ENCODE measurements at regions not wholly inside any gene's neighbourhood (a gene's known extent, or its start where the extent isn't known, plus 50 kb on each side); places are given as distances from the start of the nearest gene placed in this dataset.

DNA sequence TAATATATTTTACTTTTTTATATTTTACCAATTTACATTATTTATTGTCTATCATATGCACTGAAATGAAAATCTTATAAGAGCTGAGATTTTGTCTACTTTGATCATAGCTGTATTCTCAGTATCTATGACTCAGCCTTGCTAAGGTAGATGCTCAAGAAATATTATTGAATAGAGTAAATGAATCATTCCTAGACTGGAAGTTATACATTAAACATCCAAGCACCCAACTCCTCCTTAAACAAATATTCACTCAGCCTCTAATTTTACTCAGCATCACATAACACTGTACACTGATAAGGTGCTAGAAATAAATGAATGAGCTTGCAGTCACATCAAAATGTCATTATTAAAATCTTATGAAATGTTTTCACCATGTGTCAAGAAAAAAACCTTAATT lies 1424.9 kb downstream of the LRFN5 start:
- DNase-seq (ENCODE audit: low read depth) = no peak
- TF ChIP-seq, protein P1, sequence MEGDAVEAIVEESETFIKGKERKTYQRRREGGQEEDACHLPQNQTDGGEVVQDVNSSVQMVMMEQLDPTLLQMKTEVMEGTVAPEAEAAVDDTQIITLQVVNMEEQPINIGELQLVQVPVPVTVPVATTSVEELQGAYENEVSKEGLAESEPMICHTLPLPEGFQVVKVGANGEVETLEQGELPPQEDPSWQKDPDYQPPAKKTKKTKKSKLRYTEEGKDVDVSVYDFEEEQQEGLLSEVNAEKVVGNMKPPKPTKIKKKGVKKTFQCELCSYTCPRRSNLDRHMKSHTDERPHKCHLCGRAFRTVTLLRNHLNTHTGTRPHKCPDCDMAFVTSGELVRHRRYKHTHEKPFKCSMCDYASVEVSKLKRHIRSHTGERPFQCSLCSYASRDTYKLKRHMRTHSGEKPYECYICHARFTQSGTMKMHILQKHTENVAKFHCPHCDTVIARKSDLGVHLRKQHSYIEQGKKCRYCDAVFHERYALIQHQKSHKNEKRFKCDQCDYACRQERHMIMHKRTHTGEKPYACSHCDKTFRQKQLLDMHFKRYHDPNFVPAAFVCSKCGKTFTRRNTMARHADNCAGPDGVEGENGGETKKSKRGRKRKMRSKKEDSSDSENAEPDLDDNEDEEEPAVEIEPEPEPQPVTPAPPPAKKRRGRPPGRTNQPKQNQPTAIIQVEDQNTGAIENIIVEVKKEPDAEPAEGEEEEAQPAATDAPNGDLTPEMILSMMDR (IDR thresholded peaks at IDR 0.05; ENCODE audit: insufficient read depth, low read depth, low read length) = no peak
- no peak overlapping the region for H3K4me3 ChIP-seq (ENCODE audit: low read depth, low read length)

DNA sequence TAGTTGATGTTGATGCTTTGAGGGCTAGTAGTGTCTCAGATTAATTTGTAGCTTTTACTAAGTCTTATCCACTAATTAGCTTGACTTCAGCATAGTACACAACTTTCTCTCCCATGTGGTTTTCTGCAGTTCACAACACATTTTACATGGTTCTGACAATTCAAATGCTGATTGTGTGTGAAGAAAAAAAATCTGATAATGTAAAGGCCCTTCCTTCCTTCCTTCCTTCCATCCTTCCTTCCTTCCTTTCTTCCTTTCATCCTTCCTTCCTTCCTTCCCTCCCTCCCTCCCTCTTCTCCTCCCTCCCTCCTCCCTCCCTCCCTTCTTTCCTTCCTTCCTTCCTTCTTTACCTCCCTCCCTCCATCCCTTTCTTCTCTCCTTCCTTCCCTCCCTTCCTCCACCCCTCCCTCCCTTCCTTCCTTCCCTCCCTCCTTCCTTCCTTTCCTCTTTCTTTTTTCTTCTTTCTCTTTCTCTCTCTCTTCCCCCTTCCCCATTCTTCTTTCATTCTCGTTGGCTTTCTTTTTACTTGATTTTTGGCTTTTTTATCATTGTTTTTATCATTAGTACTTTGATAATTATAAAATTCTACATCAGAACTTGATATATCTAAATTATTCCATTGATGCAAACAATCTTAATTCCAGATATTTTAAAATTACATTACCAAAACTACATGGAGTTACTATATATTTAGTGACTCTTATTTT lies 1415.6 kb downstream of the LRFN5 start:
- no peak for DNase-seq (ENCODE audit: low read depth)
- TF ChIP-seq, protein P1 (IDR thresholded peaks at IDR 0.05; ENCODE audit: insufficient read depth, low read depth, low read length) = no peak
- H3K4me3 ChIP-seq (ENCODE audit: low read depth, low read length) = no peak overlapping the region

- DNase-seq (ENCODE audit: low read depth) = no peak
- TF ChIP-seq, protein P1 (IDR thresholded peaks at IDR 0.05; ENCODE audit: insufficient read depth, low read depth, low read length) = no peak
- H3K4me3 ChIP-seq (ENCODE audit: low read depth, low read length) = no peak overlapping the region
Measured at GRCh38 chr14:43019826-43020225, 1413.2 kb downstream of the LRFN5 start.

DNA sequence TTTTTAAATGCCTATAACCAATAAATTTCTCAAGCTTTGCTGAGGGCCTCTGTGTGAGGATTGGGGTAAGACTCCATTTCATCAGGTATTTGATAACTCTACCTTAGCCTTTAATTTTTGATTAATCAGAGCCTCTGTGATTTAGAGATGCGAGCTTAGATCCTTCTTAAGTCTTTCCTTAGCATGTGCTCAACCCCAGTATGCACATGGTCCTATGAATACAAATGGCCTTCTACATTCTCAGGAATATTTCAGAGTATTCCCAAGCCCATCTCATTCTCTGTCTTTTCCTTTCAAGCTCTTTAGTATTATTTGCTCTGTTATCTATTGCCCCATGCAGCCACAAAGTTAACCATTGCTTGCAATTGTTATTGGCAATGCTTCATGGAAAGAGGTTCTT lies 1407.7 kb downstream of the LRFN5 start:
- DNase-seq (ENCODE audit: low read depth) = no peak
- H3K4me3 ChIP-seq (ENCODE audit: low read depth, low read length) = no peak overlapping the region
- TF ChIP-seq, protein P1 (IDR thresholded peaks at IDR 0.05; ENCODE audit: insufficient read depth, low read depth, low read length) = no peak

- TF ChIP-seq, protein P1 (IDR thresholded peaks at IDR 0.05; ENCODE audit: insufficient read depth, low read depth, low read length) = no peak
Measured at GRCh38 chr14:43012817-43013216, 1406.1 kb downstream of the LRFN5 start.

GRCh38 chr14:43005807-43006206 lies 1399.1 kb downstream of the LRFN5 start:
- peak; percentile 5 for DNase-seq (ENCODE audit: low read depth)
- TF ChIP-seq, protein P1 (IDR thresholded peaks at IDR 0.05; ENCODE audit: insufficient read depth, low read depth, low read length) = peak; percentile 25
- no peak overlapping the region for H3K4me3 ChIP-seq (ENCODE audit: low read depth, low read length)

More at GRCh38 chr14:43012817-43013216, 1406.1 kb downstream of the LRFN5 start:
- no peak overlapping the region for H3K4me3 ChIP-seq (ENCODE audit: low read depth, low read length)
- no peak for DNase-seq (ENCODE audit: low read depth)

DNA sequence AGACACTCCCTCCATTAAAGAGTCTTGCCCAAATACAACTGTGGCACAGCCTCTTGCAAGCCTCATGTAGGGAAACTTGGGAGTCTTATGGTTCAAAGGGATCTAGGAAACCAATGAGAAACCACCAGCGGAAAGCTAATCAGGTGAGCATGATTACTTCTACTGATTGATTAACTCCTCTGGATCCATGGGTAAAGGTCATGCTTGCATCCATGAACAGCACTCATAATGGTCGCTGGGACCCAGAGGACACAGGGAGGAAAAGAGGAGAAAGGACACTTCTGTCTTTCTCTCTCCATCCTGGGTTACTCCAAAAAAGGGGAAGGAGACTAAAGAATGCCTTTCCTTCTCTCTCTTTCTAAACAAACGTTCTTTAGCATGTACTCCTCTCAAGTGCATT lies 1397.2 kb downstream of the LRFN5 start:
- H3K4me3 ChIP-seq (ENCODE audit: low read depth, low read length) = no peak overlapping the region
- peak; percentile 1 for DNase-seq (ENCODE audit: low read depth)
- TF ChIP-seq, protein P1 (IDR thresholded peaks at IDR 0.05; ENCODE audit: insufficient read depth, low read depth, low read length) = no peak

Measured in fibroblast of villous mesenchyme (primary cell).